ENCODE measurements at regions not wholly inside any gene's neighbourhood (a gene's known extent, or its start where the extent isn't known, plus 50 kb on each side); places are given as distances from the start of the nearest gene placed in this dataset.

DNA sequence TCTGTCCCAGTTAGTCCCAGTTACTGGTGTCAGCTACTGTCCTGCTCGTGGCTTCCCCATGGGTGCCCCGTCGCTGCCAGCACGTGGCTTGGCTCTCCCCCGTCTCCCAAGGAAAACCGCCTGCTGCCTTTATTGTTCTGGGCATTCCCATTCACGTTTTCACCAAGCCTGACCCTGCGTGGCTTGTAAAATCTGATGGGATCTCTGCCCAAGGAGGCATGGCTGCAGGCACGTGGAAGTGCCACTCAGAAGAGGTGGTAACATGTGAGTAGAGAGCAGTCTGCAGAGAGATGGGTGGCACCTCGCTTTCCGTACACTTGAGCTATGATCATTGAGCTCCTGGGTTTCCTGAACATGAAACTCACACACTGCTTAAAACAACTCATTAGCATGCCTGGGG, 429.2 kb upstream of the KLF4 start:
- Histone ChIP-seq H3K9me3 (ENCODE audit: severe bottlenecking) (no peaks in the 10 kb centered on the region), H3K27ac (ENCODE audit: poor library complexity, severe bottlenecking) (no peak overlapping the region), H3K27me3 (ENCODE audit: insufficient read depth, poor library complexity, severe bottlenecking) (no peaks in the 10 kb centered on the region), H3K36me3 (ENCODE audit: low read depth) (peaks cover 4% of the 10 kb centered on the region; the same call in 1 of the 2 replicates), H3K4me3 (ENCODE audit: severe bottlenecking) (no peak overlapping the region), H3K4me1 (ENCODE audit: insufficient read depth, poor library complexity, severe bottlenecking) (no peaks in the 10 kb centered on the region)
- DNase-seq (ENCODE audit: low spot score) (no peak), ATAC-seq (ENCODE audit: low read depth) (no peak)
- TF ChIP-seq, protein P1, sequence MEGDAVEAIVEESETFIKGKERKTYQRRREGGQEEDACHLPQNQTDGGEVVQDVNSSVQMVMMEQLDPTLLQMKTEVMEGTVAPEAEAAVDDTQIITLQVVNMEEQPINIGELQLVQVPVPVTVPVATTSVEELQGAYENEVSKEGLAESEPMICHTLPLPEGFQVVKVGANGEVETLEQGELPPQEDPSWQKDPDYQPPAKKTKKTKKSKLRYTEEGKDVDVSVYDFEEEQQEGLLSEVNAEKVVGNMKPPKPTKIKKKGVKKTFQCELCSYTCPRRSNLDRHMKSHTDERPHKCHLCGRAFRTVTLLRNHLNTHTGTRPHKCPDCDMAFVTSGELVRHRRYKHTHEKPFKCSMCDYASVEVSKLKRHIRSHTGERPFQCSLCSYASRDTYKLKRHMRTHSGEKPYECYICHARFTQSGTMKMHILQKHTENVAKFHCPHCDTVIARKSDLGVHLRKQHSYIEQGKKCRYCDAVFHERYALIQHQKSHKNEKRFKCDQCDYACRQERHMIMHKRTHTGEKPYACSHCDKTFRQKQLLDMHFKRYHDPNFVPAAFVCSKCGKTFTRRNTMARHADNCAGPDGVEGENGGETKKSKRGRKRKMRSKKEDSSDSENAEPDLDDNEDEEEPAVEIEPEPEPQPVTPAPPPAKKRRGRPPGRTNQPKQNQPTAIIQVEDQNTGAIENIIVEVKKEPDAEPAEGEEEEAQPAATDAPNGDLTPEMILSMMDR (IDR thresholded peaks at IDR 0.05; ENCODE audit: poor library complexity, severe bottlenecking), result no peak

DNA sequence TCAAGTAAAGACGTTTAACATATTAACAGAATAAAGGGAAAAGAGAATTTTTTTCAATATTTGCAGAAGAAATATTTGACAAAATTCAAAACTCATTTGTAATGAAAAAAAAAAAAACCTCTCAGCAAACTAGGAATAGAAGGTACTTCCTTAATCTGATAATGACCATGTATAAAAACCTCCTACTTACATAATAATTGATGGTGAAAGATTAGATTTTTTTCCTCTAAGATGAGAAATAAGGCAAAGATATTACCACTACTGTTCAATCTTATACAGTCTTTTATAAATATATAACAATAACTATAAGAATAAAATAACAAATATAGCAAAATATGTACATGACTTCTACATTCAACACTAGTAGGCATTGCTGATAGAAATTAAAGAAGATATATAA, 424.6 kb upstream of the KLF4 start:
- Histone ChIP-seq H3K9me3 (ENCODE audit: severe bottlenecking) (no peaks in the 10 kb centered on the region), H3K4me3 (ENCODE audit: severe bottlenecking) (no peak overlapping the region), H3K4me1 (ENCODE audit: insufficient read depth, poor library complexity, severe bottlenecking) (no peaks in the 10 kb centered on the region), H3K27ac (ENCODE audit: poor library complexity, severe bottlenecking) (no peak overlapping the region), H3K36me3 (ENCODE audit: low read depth) (peaks cover 4% of the 10 kb centered on the region; the same call in 1 of the 2 replicates), H3K27me3 (ENCODE audit: insufficient read depth, poor library complexity, severe bottlenecking) (no peaks in the 10 kb centered on the region)
- TF ChIP-seq, protein P1 (IDR thresholded peaks at IDR 0.05; ENCODE audit: poor library complexity, severe bottlenecking), result no peak
- DNase-seq (ENCODE audit: low spot score), result no peak
- no peak for ATAC-seq (ENCODE audit: low read depth)

DNA sequence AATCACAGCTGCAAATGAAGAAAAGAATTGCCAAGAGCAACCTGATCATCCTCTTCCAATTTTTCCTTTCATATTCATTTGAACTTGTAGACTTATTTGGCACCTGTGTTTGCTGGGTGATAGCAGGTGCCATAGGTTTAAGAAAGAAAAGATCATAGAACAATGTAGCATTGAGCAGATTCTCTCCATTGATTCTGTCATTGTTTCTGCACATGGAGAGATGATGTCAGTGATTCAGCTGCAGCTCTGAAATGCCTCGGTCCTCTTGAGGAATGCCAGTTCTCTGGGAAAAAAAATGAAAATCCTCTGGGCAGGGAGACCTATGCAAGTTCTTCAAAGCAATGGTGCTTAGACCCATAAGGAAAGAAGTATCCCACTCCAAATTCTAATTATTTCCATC, 418.1 kb upstream of the KLF4 start:
- Histone ChIP-seq H3K27ac (ENCODE audit: poor library complexity, severe bottlenecking) (no peak overlapping the region), H3K4me1 (ENCODE audit: insufficient read depth, poor library complexity, severe bottlenecking) (no peaks in the 10 kb centered on the region), H3K36me3 (ENCODE audit: low read depth) (no peaks in the 10 kb centered on the region), H3K9me3 (ENCODE audit: severe bottlenecking) (no peaks in the 10 kb centered on the region), H3K27me3 (ENCODE audit: insufficient read depth, poor library complexity, severe bottlenecking) (no peaks in the 10 kb centered on the region), H3K4me3 (ENCODE audit: severe bottlenecking) (no peak overlapping the region)
- DNase-seq (ENCODE audit: low spot score) (no peak), ATAC-seq (ENCODE audit: low read depth) (no peak)
- TF ChIP-seq, protein P1 (IDR thresholded peaks at IDR 0.05; ENCODE audit: poor library complexity, severe bottlenecking), result no peak

DNA sequence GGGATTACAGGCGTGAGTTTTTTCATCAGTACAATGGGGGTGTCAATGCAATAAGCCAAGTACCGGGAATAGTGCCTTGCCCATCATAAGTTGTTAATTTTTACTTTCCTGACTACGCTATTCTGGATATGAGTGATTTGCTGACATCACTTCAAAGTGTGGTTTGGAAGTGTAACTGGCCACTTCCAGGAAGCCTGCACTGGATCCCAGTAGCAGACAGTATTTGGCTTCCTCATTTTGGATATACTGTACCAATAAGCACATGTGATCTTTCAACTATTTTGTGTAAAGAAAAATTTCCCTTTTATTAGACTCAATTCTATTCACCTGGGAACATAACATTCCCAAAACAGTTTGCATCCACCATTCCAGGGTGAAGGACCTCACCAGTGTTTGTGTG, 417.7 kb upstream of the KLF4 start:
- TF ChIP-seq, protein P1 (IDR thresholded peaks at IDR 0.05; ENCODE audit: poor library complexity, severe bottlenecking), result no peak
- H3K27ac ChIP-seq (ENCODE audit: poor library complexity, severe bottlenecking), result no peak overlapping the region
- no peaks in the 10 kb centered on the region for H3K36me3 ChIP-seq (ENCODE audit: low read depth)
- H3K4me1 ChIP-seq (ENCODE audit: insufficient read depth, poor library complexity, severe bottlenecking), result no peaks in the 10 kb centered on the region
- H3K27me3 ChIP-seq (ENCODE audit: insufficient read depth, poor library complexity, severe bottlenecking), result no peaks in the 10 kb centered on the region
- no peak overlapping the region for H3K4me3 ChIP-seq (ENCODE audit: severe bottlenecking)
- DNase-seq (ENCODE audit: low spot score) (no peak), ATAC-seq (ENCODE audit: low read depth) (no peak)
- H3K9me3 ChIP-seq (ENCODE audit: severe bottlenecking), result no peaks in the 10 kb centered on the region

DNA sequence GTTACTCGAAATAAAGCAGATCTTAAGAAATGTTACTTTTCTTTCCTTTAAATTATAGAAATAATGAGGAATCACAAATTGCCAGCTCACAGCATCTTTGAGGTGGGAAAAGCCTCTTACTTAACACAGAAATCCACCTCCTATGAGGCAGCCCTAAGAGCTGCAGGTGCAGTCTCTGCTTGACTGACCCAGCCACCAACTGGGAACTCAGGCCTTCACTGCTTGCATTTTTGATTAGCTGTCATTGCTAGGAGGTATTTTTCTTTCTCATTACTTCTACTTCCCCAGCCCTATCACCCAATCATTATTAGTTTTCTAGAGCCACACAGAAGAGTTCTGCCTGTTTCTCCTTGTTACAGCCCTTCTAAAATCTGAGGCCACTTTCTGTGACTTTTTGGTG, 416.5 kb upstream of the KLF4 start:
- no peak overlapping the region for H3K4me3 ChIP-seq (ENCODE audit: severe bottlenecking)
- no peaks in the 10 kb centered on the region for H3K4me1 ChIP-seq (ENCODE audit: insufficient read depth, poor library complexity, severe bottlenecking)
- no peak for DNase-seq (ENCODE audit: low spot score)
- no peaks in the 10 kb centered on the region for H3K36me3 ChIP-seq (ENCODE audit: low read depth)
- no peak overlapping the region for H3K27ac ChIP-seq (ENCODE audit: poor library complexity, severe bottlenecking)
- no peak for ATAC-seq (ENCODE audit: low read depth)
- H3K27me3 ChIP-seq (ENCODE audit: insufficient read depth, poor library complexity, severe bottlenecking), result no peaks in the 10 kb centered on the region
- TF ChIP-seq, protein P1 (IDR thresholded peaks at IDR 0.05; ENCODE audit: poor library complexity, severe bottlenecking), result no peak
- no peaks in the 10 kb centered on the region for H3K9me3 ChIP-seq (ENCODE audit: severe bottlenecking)

Measured in RWPE2 (cell line).